GM23338 (cell line): ENCODE measurements at regions not wholly inside any gene's neighbourhood (a gene's known extent, or its start where the extent isn't known, plus 50 kb on each side); places are given as distances from the start of the nearest gene placed in this dataset.

Experiments used
- ATAC-seq: fragments of 200-7000 bp; cut with Tn5 transposase; 3 replicates; pipeline ENCODE4 v1.9.1; 2020
- DNase-seq: peaks from one replicate; pipeline ENCODE4 v3.0.0-alpha.2; 2015; ENCODE audit warnings: low spot score
- H2AFZ ChIP-seq: fragments of 200-600 bp; sonication (generic); 2 replicates; pipeline ENCODE4 v1.8.0; 2016; ENCODE audit warnings: antibody characterized with exemption, mild to moderate bottlenecking, moderate library complexity
- H3F3A ChIP-seq: fragments of 200-600 bp; sonication (generic); replicated peaks from 2 replicates; pipeline ENCODE4 v1.8.0; 2017; ENCODE audit warnings: antibody characterized with exemption, mixed run types, low read depth
- H3K27ac ChIP-seq: fragments of 200-600 bp; sonication (generic); 2 replicates; pipeline ENCODE4 v1.6.1; 2016; ENCODE audit warnings: low read depth
- H3K27me3 ChIP-seq: fragments of 200-600 bp; sonication (generic); 2 replicates; pipeline ENCODE4 v1.8.0; 2016; ENCODE audit warnings: mild to moderate bottlenecking, mixed run types, moderate library complexity; ENCODE audit not compliant: insufficient read depth
- H3K36me3 ChIP-seq: fragments of 200-600 bp; sonication (generic); 2 replicates; pipeline ENCODE4 v1.8.0; 2016; ENCODE audit warnings: mild to moderate bottlenecking; ENCODE audit not compliant: insufficient read depth
- H3K4me1 ChIP-seq: fragments of 200-600 bp; sonication (generic); 2 replicates; pipeline ENCODE4 v1.8.0; 2016; ENCODE audit warnings: mild to moderate bottlenecking, moderate library complexity; ENCODE audit not compliant: insufficient read depth
- H3K4me2 ChIP-seq: fragments of 200-600 bp; sonication (generic); 2 replicates; pipeline ENCODE4 v1.7.1; 2017; ENCODE audit warnings: mixed run types
- H3K4me3 ChIP-seq: fragments of 200-600 bp; sonication (generic); 2 replicates; pipeline ENCODE4 v1.6.1; 2016; ENCODE audit warnings: mixed run types
- H3K79me2 ChIP-seq: fragments of 200-600 bp; sonication (generic); replicated peaks from 2 replicates; pipeline ENCODE4 v1.8.0; 2017; ENCODE audit warnings: mild to moderate bottlenecking; ENCODE audit not compliant: insufficient read depth
- H3K9me2 ChIP-seq: fragments of 200-600 bp; sonication (generic); 2 replicates; pipeline ENCODE4 v1.8.0; 2017; ENCODE audit not compliant: insufficient read depth
- H4K20me1 ChIP-seq: fragments of 200-600 bp; sonication (generic); replicated peaks from 2 replicates; pipeline ENCODE4 v1.8.0; 2017; ENCODE audit warnings: mild to moderate bottlenecking; ENCODE audit not compliant: insufficient read depth
- H3K27ac Mint-ChIP-seq: 2 replicates; pipeline ENCODE4 v1.8.0; 2020; ENCODE audit warnings: inconsistent platforms, mild to moderate bottlenecking, moderate library complexity, mixed read lengths
- H3K27me3 Mint-ChIP-seq: 3 replicates; pipeline ENCODE4 v1.8.0; 2022; ENCODE audit warnings: low read depth, mild to moderate bottlenecking, moderate library complexity, mixed read lengths, inconsistent platforms; ENCODE audit not compliant: insufficient read depth, poor library complexity
- H3K36me3 Mint-ChIP-seq: 3 replicates; pipeline ENCODE4 v1.8.0; 2021; ENCODE audit warnings: low read depth, mild to moderate bottlenecking, inconsistent platforms, moderate library complexity, mixed read lengths
- H3K4me1 Mint-ChIP-seq: 3 replicates; pipeline ENCODE4 v1.8.0; 2020; ENCODE audit warnings: mild to moderate bottlenecking, inconsistent platforms, mixed read lengths
- H3K4me3 Mint-ChIP-seq: 3 replicates; pipeline ENCODE4 v1.8.0; 2021; ENCODE audit warnings: moderate library complexity, mild to moderate bottlenecking, inconsistent platforms, mixed read lengths
- H3K9me3 Mint-ChIP-seq: 3 replicates; pipeline ENCODE4 v1.8.0; 2020; ENCODE audit warnings: moderate library complexity, mild to moderate bottlenecking, inconsistent platforms, mixed read lengths
- CREB1 ChIP-seq: fragments of 250-450 bp; sonication (Bioruptor Pico); IDR thresholded peaks from 2 replicates; pipeline ENCODE4 v1.5.0; 2020; ENCODE audit warnings: low read depth, mild to moderate bottlenecking, moderate library complexity
- CTCF ChIP-seq, 2 experiments: fragments of 200-600 bp in 1 of 2; sonication (generic) in 1 of 2; conservative IDR thresholded peaks; 2 replicates each; pipeline versions ENCODE4 v1.5.1 to v1.6.1; 2016 to 2017; ENCODE audit warnings: antibody characterized with exemption in 2 of 2, low read depth in 2 of 2, mild to moderate bottlenecking in 2 of 2, moderate library complexity in 1 of 2
- ETS1 ChIP-seq: IDR thresholded peaks from 2 replicates; pipeline ENCODE4 v1.6.1; 2016; ENCODE audit warnings: antibody characterized with exemption
- EZH2 ChIP-seq: fragments of 200-600 bp; sonication (generic); IDR thresholded peaks from one replicate; pipeline ENCODE4 v1.8.0; 2017; ENCODE audit warnings: antibody characterized with exemption, mild to moderate bottlenecking, low read depth; ENCODE audit not compliant: unreplicated experiment
- EZH2phosphoT487 ChIP-seq: fragments of 200-600 bp; sonication (generic); IDR thresholded peaks from one replicate; pipeline ENCODE4 v1.8.1; 2018; ENCODE audit warnings: antibody characterized with exemption; ENCODE audit not compliant: unreplicated experiment
- JUNB ChIP-seq: IDR thresholded peaks from one replicate; pipeline ENCODE4 v1.6.1; 2016; ENCODE audit warnings: antibody characterized with exemption; ENCODE audit not compliant: unreplicated experiment
- NANOG ChIP-seq: IDR thresholded peaks from 2 replicates; pipeline ENCODE4 v1.6.1; 2016; ENCODE audit warnings: antibody characterized with exemption, borderline replicate concordance
- POLR2AphosphoS5 ChIP-seq: IDR thresholded peaks from 2 replicates; pipeline ENCODE4 v1.6.1; 2016; ENCODE audit warnings: antibody characterized with exemption, low read depth
- REST ChIP-seq: IDR thresholded peaks from one replicate; pipeline ENCODE4 v1.6.1; 2018; ENCODE audit warnings: antibody characterized with exemption; ENCODE audit not compliant: unreplicated experiment
- STAT1 ChIP-seq: IDR thresholded peaks from one replicate; pipeline ENCODE4 v1.6.1; 2016; ENCODE audit warnings: antibody characterized with exemption; ENCODE audit not compliant: unreplicated experiment
- ZNF114 ChIP-seq: fragments of 250-450 bp; sonication (Bioruptor Pico); IDR thresholded peaks from 2 replicates; pipeline ENCODE4 v1.5.0; 2020; ENCODE audit warnings: mild to moderate bottlenecking, moderate library complexity
- ZNF331 ChIP-seq: fragments of 250-450 bp; sonication (Bioruptor Pico); IDR thresholded peaks from 2 replicates; pipeline ENCODE4 v1.5.0; 2020; ENCODE audit warnings: low read depth, mild to moderate bottlenecking, moderate library complexity
- TF ChIP-seq, protein P1 (sequence below): fragments of 250-450 bp; sonication (Bioruptor Pico); IDR thresholded peaks from 2 replicates; pipeline ENCODE4 v1.5.0; 2020; ENCODE audit warnings: mild to moderate bottlenecking, moderate library complexity

- no peak overlapping the region for H3K27ac ChIP-seq
- ATAC-seq, result no peak
Measured at GRCh38 chr9:26219961-26220360, 541.7 kb upstream of the TUSC1 start.

More at GRCh38 chr9:26219961-26220360, 541.7 kb upstream of the TUSC1 start:
- Histone ChIP-seq H4K20me1 (no peaks in the 10 kb centered on the region), H3K4me1 (no peaks in the 10 kb centered on the region), H3K27me3 (no peaks in the 10 kb centered on the region), H3K36me3 (no peaks in the 10 kb centered on the region), H3K9me2 (no peaks in the 10 kb centered on the region), H3K4me2 (no peak overlapping the region), H3K4me3 (no peak overlapping the region), H3K79me2 (no peaks in the 10 kb centered on the region), H2AFZ (no peak overlapping the region; the same call in 1 of the 2 replicates), H3F3A (no peaks in the 10 kb centered on the region)
- peaks cover 3% of the 10 kb centered on the region; the same call in 1 of the 3 replicates for H3K4me1 Mint-ChIP-seq
- peak; percentile 19 for DNase-seq
- peaks cover 15% of the 10 kb centered on the region for H3K36me3 Mint-ChIP-seq
- H3K4me3 Mint-ChIP-seq, result no peak overlapping the region
- peaks cover 20% of the 10 kb centered on the region for H3K9me3 Mint-ChIP-seq
- no peaks in the 10 kb centered on the region for H3K27me3 Mint-ChIP-seq
- TF ChIP-seq CTCF (conservative IDR thresholded peaks at IDR 0.05; ENCODE audit: low read depth in 2 of 2) (no peak), EZH2 (no peak), ZNF331 (no peak), POLR2AphosphoS5 (no peak), JUNB (no peak), REST (no peak), ZNF114 (CRISPR knock-in tag) (no peak), NANOG (no peak), ETS1 (no peak), STAT1 (no peak), EZH2phosphoT487 (no peak), CREB1 (CRISPR knock-in tag) (no peak)
- TF ChIP-seq, protein P1, sequence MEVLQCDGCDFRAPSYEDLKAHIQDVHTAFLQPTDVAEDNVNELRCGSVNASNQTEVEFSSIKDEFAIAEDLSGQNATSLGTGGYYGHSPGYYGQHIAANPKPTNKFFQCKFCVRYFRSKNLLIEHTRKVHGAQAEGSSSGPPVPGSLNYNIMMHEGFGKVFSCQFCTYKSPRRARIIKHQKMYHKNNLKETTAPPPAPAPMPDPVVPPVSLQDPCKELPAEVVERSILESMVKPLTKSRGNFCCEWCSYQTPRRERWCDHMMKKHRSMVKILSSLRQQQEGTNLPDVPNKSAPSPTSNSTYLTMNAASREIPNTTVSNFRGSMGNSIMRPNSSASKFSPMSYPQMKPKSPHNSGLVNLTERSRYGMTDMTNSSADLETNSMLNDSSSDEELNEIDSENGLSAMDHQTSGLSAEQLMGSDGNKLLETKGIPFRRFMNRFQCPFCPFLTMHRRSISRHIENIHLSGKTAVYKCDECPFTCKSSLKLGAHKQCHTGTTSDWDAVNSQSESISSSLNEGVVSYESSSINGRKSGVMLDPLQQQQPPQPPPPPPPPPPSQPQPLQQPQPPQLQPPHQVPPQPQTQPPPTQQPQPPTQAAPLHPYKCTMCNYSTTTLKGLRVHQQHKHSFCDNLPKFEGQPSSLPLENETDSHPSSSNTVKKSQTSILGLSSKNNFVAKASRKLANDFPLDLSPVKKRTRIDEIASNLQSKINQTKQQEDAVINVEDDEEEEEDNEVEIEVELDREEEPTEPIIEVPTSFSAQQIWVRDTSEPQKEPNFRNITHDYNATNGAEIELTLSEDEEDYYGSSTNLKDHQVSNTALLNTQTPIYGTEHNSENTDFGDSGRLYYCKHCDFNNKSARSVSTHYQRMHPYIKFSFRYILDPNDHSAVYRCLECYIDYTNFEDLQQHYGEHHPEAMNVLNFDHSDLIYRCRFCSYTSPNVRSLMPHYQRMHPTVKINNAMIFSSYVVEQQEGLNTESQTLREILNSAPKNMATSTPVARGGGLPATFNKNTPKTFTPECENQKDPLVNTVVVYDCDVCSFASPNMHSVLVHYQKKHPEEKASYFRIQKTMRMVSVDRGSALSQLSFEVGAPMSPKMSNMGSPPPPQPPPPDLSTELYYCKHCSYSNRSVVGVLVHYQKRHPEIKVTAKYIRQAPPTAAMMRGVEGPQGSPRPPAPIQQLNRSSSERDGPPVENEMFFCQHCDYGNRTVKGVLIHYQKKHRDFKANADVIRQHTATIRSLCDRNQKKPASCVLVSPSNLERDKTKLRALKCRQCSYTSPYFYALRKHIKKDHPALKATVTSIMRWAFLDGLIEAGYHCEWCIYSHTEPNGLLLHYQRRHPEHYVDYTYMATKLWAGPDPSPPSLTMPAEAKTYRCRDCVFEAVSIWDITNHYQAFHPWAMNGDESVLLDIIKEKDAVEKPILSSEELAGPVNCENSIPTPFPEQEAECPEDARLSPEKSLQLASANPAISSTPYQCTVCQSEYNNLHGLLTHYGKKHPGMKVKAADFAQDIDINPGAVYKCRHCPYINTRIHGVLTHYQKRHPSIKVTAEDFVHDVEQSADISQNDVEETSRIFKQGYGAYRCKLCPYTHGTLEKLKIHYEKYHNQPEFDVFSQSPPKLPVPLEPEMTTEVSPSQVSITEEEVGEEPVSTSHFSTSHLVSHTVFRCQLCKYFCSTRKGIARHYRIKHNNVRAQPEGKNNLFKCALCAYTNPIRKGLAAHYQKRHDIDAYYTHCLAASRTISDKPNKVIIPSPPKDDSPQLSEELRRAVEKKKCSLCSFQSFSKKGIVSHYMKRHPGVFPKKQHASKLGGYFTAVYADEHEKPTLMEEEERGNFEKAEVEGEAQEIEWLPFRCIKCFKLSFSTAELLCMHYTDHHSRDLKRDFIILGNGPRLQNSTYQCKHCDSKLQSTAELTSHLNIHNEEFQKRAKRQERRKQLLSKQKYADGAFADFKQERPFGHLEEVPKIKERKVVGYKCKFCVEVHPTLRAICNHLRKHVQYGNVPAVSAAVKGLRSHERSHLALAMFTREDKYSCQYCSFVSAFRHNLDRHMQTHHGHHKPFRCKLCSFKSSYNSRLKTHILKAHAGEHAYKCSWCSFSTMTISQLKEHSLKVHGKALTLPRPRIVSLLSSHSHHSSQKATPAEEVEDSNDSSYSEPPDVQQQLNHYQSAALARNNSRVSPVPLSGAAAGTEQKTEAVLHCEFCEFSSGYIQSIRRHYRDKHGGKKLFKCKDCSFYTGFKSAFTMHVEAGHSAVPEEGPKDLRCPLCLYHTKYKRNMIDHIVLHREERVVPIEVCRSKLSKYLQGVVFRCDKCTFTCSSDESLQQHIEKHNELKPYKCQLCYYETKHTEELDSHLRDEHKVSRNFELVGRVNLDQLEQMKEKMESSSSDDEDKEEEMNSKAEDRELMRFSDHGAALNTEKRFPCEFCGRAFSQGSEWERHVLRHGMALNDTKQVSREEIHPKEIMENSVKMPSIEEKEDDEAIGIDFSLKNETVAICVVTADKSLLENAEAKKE (CRISPR knock-in tag), result no peak
- H3K27ac Mint-ChIP-seq, result no peak overlapping the region
